HG03159 (cell line): ENCODE measurements at regions not wholly inside any gene's neighbourhood (a gene's known extent, or its start where the extent isn't known, plus 50 kb on each side); places are given as distances from the start of the nearest gene placed in this dataset.

ENCODE experiments used
- ATAC-seq: cut with Tn5 transposase; IDR thresholded peaks from one replicate; pipeline ENCODE4 v1.9.1; 2021; ENCODE audit warnings: mild to moderate bottlenecking, moderate library complexity; ENCODE audit not compliant: unreplicated experiment

DNA sequence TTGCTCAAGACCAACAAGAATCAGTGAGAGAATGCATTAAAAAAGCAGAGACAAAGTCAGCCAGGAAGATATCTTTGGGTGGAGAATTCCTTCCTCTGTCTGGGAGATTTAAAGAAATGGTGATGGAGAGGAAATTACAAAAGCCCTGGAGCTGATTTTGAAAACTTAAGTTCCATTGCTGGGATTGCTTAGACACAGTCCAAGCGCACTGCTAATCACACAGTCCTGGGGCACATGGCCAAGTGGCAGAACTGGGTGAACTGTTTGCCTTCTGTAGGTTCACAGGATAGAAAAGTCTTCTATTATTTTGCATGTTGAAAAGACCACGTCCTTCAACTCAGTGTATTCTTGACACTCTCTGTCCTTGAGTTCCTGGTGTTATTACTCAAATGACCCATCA is 284.9 kb upstream of the FBXL7 start:
- no peak for ATAC-seq

DNA sequence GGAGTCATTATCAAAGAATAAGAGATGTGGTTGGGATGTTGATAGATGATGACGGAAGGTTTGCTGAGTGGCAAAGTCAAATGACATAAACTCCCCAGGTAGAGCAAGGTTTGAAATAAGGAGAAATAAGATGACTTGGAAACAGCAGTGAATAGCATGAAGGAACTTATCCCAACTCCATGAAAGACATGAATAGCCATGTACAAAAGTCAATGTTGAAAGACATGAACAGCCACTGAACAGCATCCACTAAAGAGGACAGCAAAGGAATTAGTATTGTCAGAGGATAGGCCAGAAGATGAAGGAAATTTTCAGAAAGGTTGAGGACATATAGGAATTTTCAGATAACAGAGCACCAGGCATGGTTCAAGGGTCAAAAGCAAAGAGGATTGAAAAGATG is 286.0 kb upstream of the FBXL7 start:
- ATAC-seq, result no peak

DNA sequence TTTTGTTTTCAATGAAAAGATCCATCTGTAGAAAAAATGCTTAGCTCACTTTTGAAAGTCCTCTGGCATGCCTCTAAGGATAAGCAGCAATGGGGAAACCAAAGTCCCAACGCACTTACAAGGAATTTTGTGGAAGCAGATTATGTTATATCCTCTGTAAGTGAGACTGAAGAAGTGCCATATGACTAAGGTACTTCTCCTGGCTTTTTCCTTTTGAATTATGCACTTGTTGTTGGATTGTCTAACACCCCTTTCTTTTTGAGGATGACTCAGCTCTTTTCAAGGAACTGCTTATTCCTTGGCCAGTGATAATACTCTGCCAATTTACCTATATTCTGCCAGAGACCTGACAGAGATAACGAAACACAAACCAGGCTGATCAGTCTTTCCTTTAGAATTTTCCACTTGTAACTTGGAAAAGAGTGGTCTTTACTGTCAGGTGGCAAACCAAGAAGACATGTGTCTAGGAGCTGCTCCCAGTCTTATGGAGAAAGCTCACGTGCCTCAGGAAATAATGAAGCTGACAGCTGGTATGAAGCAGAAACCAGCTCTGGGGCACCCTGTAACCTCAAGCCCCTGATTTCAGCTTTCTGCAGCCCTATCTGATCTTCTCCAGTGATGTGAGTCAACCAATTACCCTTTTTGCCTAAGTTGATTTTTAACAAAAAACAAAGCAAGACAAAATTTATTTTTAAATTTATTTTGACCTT is 290.8 kb upstream of the FBXL7 start:
- ATAC-seq, result no peak

DNA sequence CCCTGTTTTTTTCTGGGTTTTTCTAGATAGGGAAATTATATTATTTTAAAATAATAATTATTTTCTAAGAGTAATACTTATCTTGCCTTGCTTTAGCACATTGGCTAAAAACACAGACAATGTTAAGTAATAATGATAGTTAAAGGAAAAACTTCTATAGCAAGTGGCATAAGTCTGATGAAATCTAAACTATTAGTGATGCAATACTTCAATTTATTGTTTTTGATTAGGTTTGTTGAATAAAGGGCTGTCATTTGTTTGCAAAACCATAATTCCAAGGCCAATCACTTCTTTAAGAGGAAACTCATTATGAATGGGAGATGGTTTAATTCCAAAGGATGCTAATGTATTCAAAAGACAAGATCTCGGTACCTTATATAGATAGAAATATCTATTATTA is 293.8 kb upstream of the FBXL7 start:
- no peak for ATAC-seq

DNA sequence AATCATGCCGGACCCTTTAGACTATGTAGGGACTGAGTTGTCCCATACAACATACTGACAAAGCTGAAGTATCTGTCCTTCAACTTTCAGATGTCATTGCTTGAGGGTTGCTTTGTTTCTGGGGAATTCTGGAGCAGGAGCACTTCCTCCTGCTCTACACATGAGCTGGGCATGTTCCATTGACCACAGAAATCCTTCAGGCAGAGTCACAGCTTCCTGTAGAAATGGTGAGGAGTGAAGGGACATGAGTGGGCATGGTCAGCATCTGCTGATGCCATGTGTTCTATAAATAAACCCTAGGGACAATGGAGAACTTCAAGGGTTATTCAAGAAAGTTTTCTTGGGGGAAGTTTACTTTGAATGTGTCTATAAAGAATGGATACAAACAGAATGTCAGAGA is 296.6 kb upstream of the FBXL7 start:
- no peak for ATAC-seq

DNA sequence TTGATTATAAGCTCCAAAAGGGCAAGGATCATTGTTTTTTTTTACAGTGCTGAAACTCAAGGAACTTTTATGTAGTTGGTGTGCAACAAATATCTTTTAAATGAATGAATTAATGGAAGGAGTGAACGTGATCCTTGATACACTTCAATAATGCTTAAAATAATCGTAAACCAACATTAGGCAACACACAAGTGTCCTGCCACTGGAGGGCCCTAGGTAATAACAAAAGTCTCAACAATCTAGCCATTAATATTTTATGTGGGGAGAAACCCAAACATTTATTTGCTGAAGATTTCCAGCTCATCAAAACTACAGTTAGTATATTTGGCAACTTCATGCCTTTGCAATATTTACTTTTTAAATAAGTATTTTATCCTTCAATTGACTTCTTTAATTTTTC is 309.0 kb upstream of the FBXL7 start:
- no peak for ATAC-seq

DNA sequence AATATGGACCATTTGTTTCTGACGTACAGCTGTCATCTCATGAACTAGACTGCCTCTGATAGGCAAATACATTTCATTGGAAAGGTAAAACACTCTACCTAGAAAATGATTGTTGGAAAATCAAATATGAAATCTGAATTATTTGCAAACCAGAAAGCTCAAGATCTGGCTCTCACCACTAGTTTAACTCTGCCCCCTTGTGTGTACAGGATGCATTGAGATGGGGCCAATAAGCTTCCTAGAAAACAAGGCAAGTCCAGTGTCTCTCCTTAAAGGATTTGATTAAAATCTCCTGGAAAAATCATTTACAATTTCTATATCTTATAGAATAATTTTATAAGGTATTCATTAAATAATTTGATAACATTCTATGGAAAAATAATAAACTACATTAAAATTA is 311.9 kb upstream of the ANKH start:
- no peak for ATAC-seq

DNA sequence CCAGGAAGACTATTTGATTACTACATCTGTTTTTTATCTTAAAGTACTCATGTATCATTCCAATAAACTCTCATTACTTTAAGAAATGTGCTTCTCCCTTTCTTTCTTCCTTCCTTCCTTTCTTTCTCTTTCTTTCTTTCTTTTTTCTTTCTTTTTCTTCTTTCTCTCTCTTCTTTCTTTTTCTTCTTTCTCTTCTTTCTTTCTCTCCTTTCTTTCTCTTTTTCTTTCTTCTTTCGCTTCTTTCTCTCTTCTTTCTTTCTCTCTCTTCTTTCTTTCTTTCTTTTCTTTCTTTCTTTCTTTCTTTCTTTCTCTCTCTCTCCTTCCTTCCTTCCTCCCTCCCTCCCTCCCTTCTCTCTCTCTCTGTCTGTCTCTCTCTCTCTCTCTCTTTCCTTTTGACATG is 298.6 kb upstream of the ANKH start:
- ATAC-seq, result no peak

DNA sequence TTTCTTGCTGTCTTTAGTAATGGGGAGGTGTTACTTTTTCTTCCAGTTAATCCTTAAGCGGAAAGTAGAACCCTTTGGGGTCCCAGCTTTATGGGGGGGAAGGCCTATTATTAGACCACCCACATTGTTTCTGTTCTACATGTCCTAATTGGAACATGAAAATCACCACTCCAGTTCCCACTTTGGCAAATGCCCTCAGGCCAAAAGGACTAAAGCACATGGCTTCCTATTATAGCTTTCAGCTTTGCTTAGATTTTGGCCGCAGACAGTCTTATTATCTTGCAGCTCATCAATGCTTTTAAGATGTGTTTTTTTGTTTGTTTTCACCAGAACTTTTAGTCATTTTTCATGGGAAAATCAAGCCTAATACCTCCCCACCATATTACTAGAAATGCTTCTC is 296.8 kb upstream of the ANKH start:
- ATAC-seq, result no peak

DNA sequence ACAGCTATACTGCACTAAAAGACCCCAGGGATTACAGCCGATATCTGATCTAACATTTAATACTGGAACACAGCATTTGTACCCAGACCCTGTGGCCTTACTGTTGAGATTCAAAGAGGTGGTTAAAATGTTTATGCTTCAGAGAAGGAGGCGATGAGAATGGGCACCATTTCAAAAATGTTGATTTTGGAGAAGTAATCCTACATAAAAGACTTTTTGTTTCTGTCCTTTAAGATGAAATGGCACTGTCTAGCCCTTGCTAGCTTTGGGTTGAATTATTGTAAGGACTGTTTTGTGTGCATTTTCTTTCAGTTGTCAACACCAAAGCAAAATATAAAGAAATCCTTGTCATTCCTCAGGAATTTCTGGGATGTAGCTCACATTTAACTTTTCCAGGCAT is 288.5 kb upstream of the ANKH start:
- no peak for ATAC-seq

DNA sequence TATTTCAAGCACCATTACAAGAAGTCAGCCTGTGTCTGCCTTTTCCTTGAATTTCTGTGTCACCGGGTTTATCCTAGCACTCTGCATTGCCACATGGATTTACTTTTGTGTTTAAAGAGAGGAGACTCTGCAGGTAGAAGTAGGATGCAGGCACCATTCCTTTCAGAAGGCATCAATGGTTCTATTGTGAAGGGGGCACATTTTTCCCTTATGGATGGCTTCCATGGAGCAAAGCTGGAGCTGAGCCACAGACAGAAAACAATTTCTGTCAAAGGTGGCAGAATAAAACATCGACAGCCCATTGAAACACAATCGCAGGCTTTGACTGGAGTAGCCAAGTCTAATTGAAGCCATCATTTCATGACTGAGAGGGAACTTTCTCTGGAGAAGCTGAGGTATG is 288.0 kb upstream of the ANKH start:
- no peak for ATAC-seq

DNA sequence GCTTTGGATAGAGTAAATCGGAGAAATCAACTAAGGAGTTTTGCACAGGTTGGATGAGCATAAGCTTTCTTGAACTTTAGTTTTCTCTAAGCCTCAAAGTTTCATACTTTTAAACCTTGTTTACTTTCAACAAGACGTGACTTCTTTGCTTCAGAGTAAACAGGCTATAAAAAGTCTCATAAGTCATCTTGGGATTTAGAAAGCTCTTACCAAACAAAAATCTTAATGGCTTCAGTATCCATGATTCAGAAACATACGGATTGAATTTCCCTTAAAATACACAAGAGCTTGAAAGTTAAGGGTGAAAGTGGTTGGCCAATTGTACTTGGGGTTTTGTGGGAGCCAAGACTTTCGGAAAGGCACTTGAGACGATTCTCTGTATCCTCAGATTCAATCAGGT is 270.9 kb upstream of the ANKH start:
- ATAC-seq, result no peak

DNA sequence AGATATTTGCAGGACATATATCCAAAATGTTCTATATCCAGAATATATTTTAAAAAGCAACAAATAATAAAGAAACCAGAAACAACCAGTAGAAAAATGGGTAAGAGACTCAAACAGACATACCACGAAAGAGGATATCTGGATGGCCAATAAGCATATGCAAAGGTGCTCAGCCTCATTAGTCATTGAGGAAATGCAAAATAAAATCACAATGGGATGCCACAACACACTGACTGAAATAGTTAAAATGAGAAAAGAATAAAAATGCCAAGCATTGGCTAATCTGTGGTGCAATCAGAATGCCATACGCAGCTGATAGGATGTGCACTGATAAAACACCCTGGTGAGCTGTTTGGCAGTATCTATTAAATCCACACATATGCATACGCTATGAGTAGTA is 265.8 kb upstream of the ANKH start:
- no peak for ATAC-seq

DNA sequence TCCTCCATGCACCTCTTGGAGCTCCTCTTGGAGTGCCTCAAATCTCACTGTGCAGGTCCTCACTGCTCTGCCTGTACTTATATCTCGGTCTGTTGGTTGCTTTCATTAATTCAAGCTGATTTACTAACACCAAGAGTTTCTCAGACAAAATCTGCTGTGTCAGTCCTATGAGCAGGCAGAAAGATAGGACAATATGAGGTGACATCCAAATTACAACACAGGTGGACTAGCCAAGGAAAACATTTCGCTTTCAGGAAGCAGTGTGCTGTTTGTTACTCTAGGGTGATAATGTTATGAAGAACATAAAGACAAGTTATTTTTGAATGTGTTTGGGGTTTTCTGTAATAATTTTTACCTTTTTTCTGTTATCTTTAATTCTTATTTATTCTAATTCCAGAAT is 264.1 kb upstream of the ANKH start:
- no peak for ATAC-seq

DNA sequence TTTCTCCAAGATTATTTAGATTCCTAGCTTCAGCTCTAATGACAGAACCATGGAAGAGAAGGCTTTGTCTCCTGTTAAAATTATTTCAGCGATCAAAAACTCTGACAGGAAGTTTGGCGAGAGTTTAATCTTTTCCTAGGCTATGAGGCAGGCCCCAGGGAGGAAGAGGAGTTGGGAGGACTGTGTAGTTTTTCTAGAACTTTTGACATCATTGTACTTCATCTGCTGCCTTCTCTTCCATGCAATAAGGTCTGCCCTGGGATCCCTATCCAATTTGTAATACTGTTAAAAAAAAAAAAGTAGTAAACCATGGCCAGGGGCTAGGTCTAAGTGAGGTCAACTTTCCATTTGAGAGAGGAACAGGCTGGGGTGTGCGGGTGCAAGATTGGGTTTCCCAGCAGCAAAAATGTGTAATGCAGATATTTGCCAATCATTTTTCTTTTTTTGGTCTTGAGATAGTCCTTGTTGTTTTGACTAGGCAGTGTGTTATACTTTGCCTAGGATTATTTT is 261.9 kb upstream of the ANKH start:
- ATAC-seq, result no peak

DNA sequence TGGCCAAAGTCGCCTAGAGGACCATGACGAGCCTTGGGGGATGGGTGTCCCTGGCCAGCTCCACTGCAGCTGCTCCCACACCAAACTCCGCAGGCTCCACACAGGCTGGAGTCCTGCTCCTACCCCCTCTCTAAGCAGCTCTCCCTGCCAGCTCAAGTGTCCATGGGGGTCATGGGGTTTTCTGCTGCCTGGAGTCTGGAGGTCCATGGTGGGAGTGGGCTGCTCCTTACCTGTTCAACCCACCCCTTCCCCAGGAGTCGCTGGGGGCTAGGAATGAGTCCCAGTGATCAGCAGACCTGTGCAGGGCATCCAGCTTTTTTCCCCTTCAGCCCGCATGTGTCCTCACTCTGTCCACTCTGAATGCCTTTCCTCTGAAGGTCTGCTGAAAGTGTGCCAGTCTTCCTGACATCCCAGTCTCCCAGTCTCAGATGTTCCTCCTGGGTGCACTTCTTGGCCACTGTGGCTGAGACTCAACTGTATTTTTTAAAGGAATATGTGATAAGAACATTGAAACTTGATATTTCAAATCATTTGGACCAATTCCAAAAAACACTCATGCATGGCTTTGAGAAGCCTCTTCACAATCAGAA is 261.3 kb upstream of the ANKH start:
- no peak for ATAC-seq

DNA sequence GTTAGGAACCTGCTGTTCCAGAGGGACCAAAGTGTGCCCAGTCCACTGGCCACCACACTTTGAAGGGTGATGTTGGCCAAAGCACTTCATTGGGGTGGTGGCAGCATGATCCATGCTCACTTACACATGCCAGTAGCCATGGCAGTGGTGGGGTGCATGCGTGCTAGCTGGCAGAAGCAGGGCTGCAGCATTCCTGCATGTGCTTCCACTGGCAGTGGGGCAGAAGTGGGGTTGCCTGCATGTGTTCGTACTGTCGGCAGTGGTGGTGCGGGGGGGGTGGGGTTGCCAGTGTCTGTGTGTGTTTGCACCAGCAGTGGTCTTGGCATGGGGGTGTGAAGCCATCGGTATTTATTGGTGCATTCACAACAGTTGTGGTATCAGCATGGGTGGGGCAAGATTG is 260.3 kb upstream of the ANKH start:
- no peak for ATAC-seq

DNA sequence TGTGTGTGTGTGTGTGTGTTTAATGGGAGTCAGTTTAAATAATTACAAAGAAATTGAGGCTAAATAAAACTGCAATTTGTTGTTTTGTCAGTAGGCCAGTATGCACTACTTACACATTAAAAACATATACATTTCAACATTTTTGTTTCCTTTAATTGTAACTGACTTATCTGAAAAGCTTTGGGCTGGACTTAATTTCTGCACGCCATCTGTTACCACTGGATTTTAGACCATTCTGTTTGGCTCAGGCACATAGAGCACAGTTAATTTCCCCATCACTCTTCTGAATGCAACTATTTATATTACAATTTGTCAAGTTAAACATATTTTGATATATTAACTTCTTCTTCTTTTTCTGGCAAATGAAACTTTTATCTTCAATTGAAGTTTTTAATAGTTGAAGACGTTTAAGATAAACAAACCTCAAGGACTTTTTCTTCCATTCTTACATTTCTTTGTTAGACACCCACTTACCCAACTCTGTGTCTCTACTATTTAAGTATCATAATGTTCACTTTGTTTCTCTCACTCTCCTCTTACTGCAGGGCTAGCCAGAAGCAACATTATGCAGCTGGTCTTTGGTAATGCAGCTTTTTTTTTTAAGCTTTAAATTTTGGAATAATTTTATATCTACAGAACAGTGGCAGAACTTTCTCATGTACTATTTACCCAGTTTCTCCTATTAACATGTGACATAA is 253.4 kb upstream of the ANKH start:
- no peak for ATAC-seq

DNA sequence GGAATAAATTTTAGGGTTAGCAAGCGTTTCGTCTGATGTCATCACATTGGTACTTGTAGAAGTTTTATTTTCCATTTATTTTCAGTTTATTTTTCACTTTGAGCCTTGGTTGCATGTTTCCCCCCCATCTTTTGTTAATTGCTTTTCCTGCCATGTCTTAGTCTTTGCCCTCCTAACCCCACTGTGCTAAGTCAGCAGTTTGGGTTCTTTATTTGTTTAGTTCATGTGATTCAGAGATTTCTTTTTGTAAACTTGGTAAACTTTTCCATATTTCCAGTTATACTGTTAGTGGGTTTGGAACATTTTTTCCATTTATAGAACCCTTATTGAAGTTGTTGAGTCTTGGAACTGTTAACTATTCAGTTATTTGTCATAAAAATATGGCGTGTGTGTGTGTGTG is 252.9 kb upstream of the ANKH start:
- no peak for ATAC-seq

DNA sequence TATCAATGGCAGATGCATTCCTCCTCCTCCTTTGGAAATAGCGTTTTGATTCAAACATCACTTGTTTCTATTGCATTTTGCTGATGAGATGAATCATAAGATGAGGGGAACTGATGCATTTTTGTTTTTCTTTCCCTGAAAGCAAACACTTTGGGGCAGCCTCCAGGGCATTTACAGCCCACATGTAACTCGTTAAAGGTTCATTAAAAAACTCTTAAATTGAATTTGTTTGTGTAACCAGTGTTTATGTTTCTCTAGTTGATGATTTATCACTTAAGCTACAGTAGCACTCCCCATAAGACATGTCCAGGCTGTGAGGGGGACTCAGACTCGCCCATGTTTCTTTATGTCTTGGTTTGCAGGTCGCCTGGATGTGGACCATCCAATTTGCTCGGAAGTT is 246.1 kb upstream of the ANKH start:
- ATAC-seq, result no peak

DNA sequence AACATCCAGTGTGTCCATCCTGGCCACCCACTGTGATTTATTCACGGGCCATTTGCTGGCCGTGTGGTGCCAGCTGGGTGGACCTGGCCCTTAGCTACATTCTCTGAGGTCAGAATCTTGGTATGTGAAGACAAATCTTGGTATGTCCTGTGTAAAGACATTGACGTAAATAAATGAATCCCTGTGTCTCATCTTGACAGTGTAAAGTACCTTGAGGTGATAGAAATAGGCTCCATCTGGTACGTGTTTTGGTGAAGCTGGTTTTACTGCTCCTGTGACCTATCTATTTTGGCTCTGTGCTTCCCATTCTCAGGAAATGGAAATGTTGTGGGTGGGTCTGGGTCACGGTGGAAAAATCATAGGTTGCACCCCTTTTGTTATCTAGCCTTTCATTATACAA is 245.4 kb upstream of the ANKH start:
- ATAC-seq, result no peak

DNA sequence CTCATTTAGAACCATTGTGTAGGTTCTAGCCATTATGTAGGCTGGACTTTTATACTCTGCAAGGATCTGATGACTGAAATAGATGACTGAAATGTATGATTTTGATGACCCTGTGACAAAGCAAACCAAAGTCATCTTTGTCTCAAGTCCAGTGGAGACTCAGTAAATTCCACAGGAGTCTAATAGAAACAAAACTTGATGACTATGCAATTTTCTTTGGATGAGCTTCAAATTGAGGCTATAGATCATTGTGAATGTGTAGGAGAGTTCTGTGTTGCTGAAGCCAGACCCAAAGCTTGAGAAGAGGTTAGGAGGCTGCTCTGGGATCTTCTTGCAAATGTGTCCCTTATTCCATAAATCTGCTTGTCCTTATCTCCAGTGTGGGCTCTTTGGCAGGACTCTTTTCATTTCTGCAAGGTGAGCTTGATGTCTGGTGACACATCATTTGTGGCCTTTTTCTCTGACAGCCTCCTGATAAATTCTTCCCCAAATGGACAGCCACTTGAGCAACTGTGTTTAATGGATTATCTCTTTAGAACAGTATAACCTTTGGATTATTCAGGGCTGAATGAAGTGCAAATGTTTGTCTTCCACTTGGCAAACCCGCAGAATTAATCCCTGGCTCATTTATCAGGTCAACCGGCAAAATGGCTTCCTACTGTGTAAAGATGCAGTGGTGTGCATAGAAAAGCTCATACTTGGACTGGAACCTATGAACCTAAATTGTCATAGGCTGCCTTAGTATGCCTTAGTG is 235.1 kb upstream of the ANKH start:
- no peak for ATAC-seq
